Panc1 (cell line): ENCODE measurements at regions not wholly inside any gene's neighbourhood (a gene's known extent, or its start where the extent isn't known, plus 50 kb on each side); places are given as distances from the start of the nearest gene placed in this dataset.

ENCODE experiments used
- ATAC-seq: fragments of 200-7000 bp; cut with Tn5 transposase; 2 replicates; pipeline ENCODE4 v1.9.1; 2020; ENCODE audit warnings: mild to moderate bottlenecking, moderate library complexity
- BruUV-seq: library from RNA; stranded (reverse); fragments of 400-500 nt; replicated peaks from 2 replicates; lab custom pipeline; 2021; lab: Mats Ljungman, UMichigan
- CTCF ChIA-PET: fragments of 300-600 bp; sonication (Branson Sonifier 250); formaldehyde crosslinking; loops from one replicate; lab custom pipeline; 2022; ENCODE audit warnings: antibody characterized with exemption; lab: Charles Lee
- POLR2A ChIA-PET: fragments of 300-600 bp; sonication (Branson Sonifier 250); formaldehyde crosslinking; loops from one replicate; lab custom pipeline; 2022; ENCODE audit warnings: antibody characterized with exemption; lab: Charles Lee
- DNase-seq: peaks from one replicate; pipeline ENCODE4 v3.0.0-alpha.2; 2010; ENCODE audit warnings: low read depth, low spot score
- H3K27ac ChIP-seq: 2 replicates; pipeline ENCODE4 v1.5.1; 2011; ENCODE audit warnings: mild to moderate bottlenecking, low read length, inconsistent platforms
- H3K27me3 ChIP-seq: fragments of 200-500 bp; sonication (Bioruptor generic); 2 replicates; pipeline ENCODE4 v1.6.0; 2014; ENCODE audit warnings: low read length, inconsistent platforms; ENCODE audit not compliant: control insufficient read depth, insufficient read depth
- H3K36me3 ChIP-seq: fragments of 200-500 bp; sonication (Bioruptor generic); 2 replicates; pipeline ENCODE4 v1.5.1; 2014; ENCODE audit warnings: inconsistent platforms, mild to moderate bottlenecking, low read length, moderate library complexity; ENCODE audit not compliant: control insufficient read depth, insufficient read depth
- H3K4me1 ChIP-seq: 2 replicates; pipeline ENCODE4 v1.5.1; 2011; ENCODE audit warnings: inconsistent platforms, mild to moderate bottlenecking, low read length, moderate library complexity; ENCODE audit not compliant: control insufficient read depth, insufficient read depth
- H3K4me3 ChIP-seq, 2 experiments: 2 replicates each; pipeline ENCODE4 v1.5.1; 2011 to 2012; ENCODE audit warnings: low read depth in 2 of 2, low read length in 2 of 2, mild to moderate bottlenecking in 2 of 2, inconsistent platforms in 1 of 2, moderate library complexity in 1 of 2
- H3K9me3 ChIP-seq: fragments of 200-500 bp; sonication (Bioruptor generic); 2 replicates; pipeline ENCODE4 v1.5.1; 2014; ENCODE audit warnings: low read depth, mild to moderate bottlenecking, inconsistent platforms, low read length, moderate library complexity; ENCODE audit not compliant: control insufficient read depth, insufficient read depth
- POLR2AphosphoS5 ChIP-seq: IDR thresholded peaks from 2 replicates; pipeline ENCODE4 v1.6.1; 2012; ENCODE audit warnings: mild to moderate bottlenecking, low read depth, low read length, moderate library complexity
- SIN3A ChIP-seq: IDR thresholded peaks from 2 replicates; pipeline ENCODE4 v1.6.1; 2012; ENCODE audit warnings: low read depth, mild to moderate bottlenecking, low read length, moderate library complexity, borderline replicate concordance; ENCODE audit not compliant: insufficient read depth
- TCF7L2 ChIP-seq: IDR thresholded peaks from 2 replicates; pipeline ENCODE4 v1.6.1; 2011; ENCODE audit warnings: mild to moderate bottlenecking, low read depth, low read length, inconsistent platforms
- in situ Hi-C: cut with HindIII; loops from 2 replicates; pipeline ENCODE4 v1.10.0; 2016; ENCODE audit warnings: low sequenced_read_pairs, low pct_unique_long_range_greater_than_20kb
- intact Hi-C: fragments of 100-400 bp; cut with micrococcal nuclease; formaldehyde crosslinking; loops from one replicate; pipeline ENCODE4 v1.10.0; 2022; ENCODE audit not compliant: unreplicated experiment
- TF ChIP-seq, protein P1 (sequence below), 2 experiments: IDR thresholded peaks; 2 replicates each; pipeline ENCODE4 v1.6.1; 2011 to 2012; ENCODE audit warnings: low read depth in 2 of 2, control low read depth in 1 of 2, low read length in 1 of 2, mild to moderate bottlenecking in 1 of 2, moderate library complexity in 1 of 2; ENCODE audit not compliant: insufficient read depth in 1 of 2
- TF ChIP-seq, protein P2 (sequence below): fragments of 450-650 bp; IDR thresholded peaks from 2 replicates; pipeline ENCODE4 v1.5.1; 2017; ENCODE audit warnings: mild to moderate bottlenecking

DNA sequence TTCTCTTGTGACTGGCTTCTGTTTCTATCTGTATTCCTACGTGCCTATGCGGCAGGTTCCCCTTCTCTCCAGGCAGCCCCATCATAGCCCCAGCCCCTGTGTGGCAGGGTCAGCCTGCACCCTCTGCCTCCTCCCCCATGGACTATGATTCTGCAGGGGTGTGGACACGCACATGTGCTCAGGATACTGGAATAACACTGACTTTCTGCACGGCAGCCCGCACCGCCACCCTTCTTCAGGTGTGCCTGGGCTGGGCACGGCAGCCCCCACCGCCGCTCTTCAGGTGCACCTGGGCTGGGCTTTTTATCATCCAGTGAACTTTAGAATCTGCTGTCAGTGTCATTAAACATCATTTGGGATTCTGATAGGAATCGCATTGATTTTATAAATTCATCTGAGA, 202.6 kb upstream of the PPP2R2D start:
- Histone ChIP-seq H3K4me1 (no peaks in the 10 kb centered on the region), H3K36me3 (no peaks in the 10 kb centered on the region), H3K9me3 (no peaks in the 10 kb centered on the region), H3K27ac (no peak overlapping the region), H3K27me3 (peaks cover 4% of the 10 kb centered on the region; the same call in 1 of the 2 replicates), H3K4me3 (no peak overlapping the region)
- DNase-seq, result no peak
- ATAC-seq, result no peak
- POLR2A ChIA-PET, result no interaction called here
- TF ChIP-seq TCF7L2, result no peak
- no peak for TF ChIP-seq SIN3A
- no peak for TF ChIP-seq POLR2AphosphoS5
- TF ChIP-seq, protein P1, sequence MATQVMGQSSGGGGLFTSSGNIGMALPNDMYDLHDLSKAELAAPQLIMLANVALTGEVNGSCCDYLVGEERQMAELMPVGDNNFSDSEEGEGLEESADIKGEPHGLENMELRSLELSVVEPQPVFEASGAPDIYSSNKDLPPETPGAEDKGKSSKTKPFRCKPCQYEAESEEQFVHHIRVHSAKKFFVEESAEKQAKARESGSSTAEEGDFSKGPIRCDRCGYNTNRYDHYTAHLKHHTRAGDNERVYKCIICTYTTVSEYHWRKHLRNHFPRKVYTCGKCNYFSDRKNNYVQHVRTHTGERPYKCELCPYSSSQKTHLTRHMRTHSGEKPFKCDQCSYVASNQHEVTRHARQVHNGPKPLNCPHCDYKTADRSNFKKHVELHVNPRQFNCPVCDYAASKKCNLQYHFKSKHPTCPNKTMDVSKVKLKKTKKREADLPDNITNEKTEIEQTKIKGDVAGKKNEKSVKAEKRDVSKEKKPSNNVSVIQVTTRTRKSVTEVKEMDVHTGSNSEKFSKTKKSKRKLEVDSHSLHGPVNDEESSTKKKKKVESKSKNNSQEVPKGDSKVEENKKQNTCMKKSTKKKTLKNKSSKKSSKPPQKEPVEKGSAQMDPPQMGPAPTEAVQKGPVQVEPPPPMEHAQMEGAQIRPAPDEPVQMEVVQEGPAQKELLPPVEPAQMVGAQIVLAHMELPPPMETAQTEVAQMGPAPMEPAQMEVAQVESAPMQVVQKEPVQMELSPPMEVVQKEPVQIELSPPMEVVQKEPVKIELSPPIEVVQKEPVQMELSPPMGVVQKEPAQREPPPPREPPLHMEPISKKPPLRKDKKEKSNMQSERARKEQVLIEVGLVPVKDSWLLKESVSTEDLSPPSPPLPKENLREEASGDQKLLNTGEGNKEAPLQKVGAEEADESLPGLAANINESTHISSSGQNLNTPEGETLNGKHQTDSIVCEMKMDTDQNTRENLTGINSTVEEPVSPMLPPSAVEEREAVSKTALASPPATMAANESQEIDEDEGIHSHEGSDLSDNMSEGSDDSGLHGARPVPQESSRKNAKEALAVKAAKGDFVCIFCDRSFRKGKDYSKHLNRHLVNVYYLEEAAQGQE (IDR thresholded peaks at IDR 0.05; ENCODE audit: insufficient read depth in 1 of 2, low read depth in 2 of 2, low read length in 1 of 2), result no peak
- TF ChIP-seq, protein P2, sequence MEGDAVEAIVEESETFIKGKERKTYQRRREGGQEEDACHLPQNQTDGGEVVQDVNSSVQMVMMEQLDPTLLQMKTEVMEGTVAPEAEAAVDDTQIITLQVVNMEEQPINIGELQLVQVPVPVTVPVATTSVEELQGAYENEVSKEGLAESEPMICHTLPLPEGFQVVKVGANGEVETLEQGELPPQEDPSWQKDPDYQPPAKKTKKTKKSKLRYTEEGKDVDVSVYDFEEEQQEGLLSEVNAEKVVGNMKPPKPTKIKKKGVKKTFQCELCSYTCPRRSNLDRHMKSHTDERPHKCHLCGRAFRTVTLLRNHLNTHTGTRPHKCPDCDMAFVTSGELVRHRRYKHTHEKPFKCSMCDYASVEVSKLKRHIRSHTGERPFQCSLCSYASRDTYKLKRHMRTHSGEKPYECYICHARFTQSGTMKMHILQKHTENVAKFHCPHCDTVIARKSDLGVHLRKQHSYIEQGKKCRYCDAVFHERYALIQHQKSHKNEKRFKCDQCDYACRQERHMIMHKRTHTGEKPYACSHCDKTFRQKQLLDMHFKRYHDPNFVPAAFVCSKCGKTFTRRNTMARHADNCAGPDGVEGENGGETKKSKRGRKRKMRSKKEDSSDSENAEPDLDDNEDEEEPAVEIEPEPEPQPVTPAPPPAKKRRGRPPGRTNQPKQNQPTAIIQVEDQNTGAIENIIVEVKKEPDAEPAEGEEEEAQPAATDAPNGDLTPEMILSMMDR, result no peak
- intact Hi-C loops, result no loop called here
- BruUV-seq, result no TSS peak
- in situ Hi-C loops, result no loop called here
- CTCF ChIA-PET, result no interaction called here

DNA sequence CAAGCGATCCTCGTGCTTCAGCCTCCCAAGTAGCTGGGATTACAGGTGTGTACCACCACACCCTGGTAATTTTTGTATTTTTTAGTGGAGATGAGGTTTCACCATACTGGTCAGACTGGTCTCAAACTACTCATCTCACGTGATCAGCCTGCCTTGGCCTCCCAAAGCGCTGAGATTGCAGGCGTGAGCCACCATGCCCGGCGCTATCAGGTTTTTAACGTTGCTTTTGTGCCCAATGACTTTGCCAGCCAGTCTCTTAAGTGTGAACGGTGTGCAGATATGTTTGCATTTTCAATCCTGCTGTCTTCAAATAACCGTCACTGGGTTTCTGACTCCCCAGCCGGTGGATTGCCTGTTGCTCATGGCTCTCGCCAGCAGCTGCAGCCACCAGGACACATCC, 201.8 kb upstream of the PPP2R2D start:
- intact Hi-C loops, result no loop called here
- in situ Hi-C loops, result no loop called here
- ChIA-PET POLR2A (no interaction called here), CTCF (no interaction called here)
- no peaks in the 10 kb centered on the region for H3K4me1 ChIP-seq
- H3K27me3 ChIP-seq, result peaks cover 4% of the 10 kb centered on the region; the same call in 1 of the 2 replicates
- ATAC-seq (no peak), DNase-seq (no peak)
- BruUV-seq, result no TSS peak
- no peak overlapping the region for H3K27ac ChIP-seq
- H3K4me3 ChIP-seq, result no peak overlapping the region
- H3K9me3 ChIP-seq, result no peaks in the 10 kb centered on the region
- TF ChIP-seq SIN3A (no peak), TCF7L2 (no peak), POLR2AphosphoS5 (no peak)
- TF ChIP-seq, protein P1 (IDR thresholded peaks at IDR 0.05; ENCODE audit: insufficient read depth in 1 of 2, low read depth in 2 of 2, low read length in 1 of 2), result no peak
- TF ChIP-seq, protein P2, result no peak
- H3K36me3 ChIP-seq, result no peaks in the 10 kb centered on the region
